ENCODE measurements at regions not wholly inside any gene's neighbourhood (a gene's known extent, or its start where the extent isn't known, plus 50 kb on each side); places are given as distances from the start of the nearest gene placed in this dataset.
"Not testable (repeated sequence)": the region's sequence is repeated elsewhere in the genome, so short reads cannot be mapped to it uniquely, and the experiment has no call there.

DNA sequence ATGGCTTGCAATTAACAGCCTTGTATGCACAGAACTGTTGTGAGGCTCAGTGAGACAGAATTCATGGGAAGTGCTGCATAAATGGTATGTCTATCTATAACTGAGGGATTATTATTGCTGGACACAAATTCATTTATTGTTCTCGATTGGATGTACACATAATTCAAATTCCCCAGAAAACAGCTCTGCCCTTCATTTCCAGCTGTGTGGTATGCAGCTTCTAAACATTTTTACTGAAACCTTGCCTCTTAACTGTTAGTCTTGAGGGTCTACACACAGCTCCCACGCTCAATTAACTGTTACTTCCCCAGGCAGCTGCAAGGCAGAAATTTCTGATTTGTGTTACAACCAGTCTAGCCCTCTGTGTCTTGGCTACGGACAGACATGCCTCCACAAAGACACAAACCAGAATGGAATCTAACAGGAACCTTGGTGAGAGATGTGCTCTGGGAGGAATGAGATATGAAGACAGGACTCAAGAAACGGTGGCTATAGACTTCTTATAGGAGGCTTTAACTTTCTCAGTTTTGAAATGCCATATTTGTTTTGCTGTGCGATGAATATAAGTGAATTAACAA lies 139.7 kb upstream of the TBL1XR1 start:
- DNase-seq = no peak
- intact Hi-C loops (cut with DNase I; ENCODE audit: low total_unique reads) = no loop called here
- peaks cover 32 to 34% of the 10 kb centered on the region in 2 donors for H3K4me1 ChIP-seq

GRCh38 chr3:177337541-177338331 lies 140.5 kb upstream of the TBL1XR1 start:
- Histone ChIP-seq H3K27ac (no peak overlapping the region), H3K9me3 (no peaks in the 10 kb centered on the region), H3K4me3 (no peak overlapping the region), H3K36me3 (no peaks in the 10 kb centered on the region), H3K4me1 (peaks cover 32 to 34% of the 10 kb centered on the region in 2 donors), H3K27me3 (no peaks in the 10 kb centered on the region)
- intact Hi-C loops (cut with DNase I; ENCODE audit: low total_unique reads) (no loop called here), in situ Hi-C loops (cut with MboI; ENCODE audit: low sequenced_read_pairs in 4 of 4) (no loop called here)
- no peak for TF ChIP-seq POLR2A (IDR thresholded peaks at IDR 0.05)
- no peak for TF ChIP-seq CTCF (IDR thresholded peaks at IDR 0.05 in 4 of 5, conservative IDR thresholded peaks at IDR 0.05 in 1 of 5)
- DNase-seq (no peak), ATAC-seq (no peak)

More for the DNA sequence above, 139.7 kb upstream of the TBL1XR1 start:
- in situ Hi-C loops (cut with MboI; ENCODE audit: low sequenced_read_pairs in 4 of 4) = no loop called here
- no peaks in the 10 kb centered on the region for H3K36me3 ChIP-seq
- no peak overlapping the region for H3K27ac ChIP-seq
- no peaks in the 10 kb centered on the region for H3K27me3 ChIP-seq
- no peak for ATAC-seq
- no peak overlapping the region for H3K4me3 ChIP-seq
- no peaks in the 10 kb centered on the region for H3K9me3 ChIP-seq
- TF ChIP-seq POLR2A (IDR thresholded peaks at IDR 0.05) = no peak
- TF ChIP-seq CTCF (IDR thresholded peaks at IDR 0.05 in 4 of 5, conservative IDR thresholded peaks at IDR 0.05 in 1 of 5) = no peak

DNA sequence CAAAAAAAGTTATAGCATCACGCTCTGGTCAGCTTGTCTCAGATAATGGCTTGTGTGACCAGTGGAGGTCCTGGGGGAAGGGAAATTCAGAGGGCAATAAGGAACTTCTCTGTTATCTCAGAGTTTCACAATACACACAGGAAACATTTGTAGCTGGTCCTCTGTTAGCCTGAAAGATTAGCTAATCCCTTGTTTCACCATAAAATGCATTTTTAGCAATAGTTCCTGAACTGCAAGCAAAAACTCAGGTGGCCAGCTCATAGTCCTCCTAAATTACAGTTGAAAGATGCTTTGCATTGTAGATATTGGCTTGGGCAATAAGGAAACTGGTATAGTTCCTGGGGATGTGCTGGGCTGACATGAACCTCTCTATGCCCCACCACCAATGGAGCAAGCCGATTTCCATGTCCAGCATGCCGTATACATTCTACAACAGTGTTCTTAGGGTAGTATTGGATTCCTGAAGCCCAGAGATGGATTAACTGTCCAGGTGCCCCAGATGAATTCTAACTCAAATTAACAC lies 141.5 kb upstream of the TBL1XR1 start:
- in situ Hi-C loops (cut with MboI; ENCODE audit: low sequenced_read_pairs in 4 of 4) = no loop called here
- peaks cover 22 to 24% of the 10 kb centered on the region in 2 donors for H3K4me1 ChIP-seq

DNA sequence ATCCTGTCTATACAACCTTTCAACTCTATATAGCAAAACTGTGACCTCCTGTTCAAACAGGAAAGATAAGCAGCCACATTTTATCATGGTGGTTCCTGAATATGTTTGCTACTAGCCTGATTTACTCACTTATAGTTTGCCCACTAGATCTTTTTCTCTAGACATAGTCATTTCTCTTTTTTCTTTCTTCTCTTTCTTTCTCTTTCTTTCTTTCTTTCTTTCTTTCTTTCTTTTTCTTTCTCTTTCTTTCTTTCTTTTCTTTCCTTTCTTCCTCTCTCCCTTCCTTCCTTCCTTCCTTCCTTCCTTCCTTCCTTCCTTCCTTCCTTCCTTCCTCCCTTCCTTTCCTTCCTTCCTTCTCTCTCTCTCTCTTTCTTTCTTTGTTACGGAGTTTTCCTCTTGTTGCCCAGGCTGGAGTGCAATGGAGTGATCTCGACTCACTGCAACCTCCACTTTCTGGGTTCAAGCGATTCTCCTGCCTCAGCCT lies 142.0 kb upstream of the TBL1XR1 start:
- H3K36me3 ChIP-seq; in situ Hi-C loops (cut with MboI; ENCODE audit: low sequenced_read_pairs in 4 of 4); H3K27ac ChIP-seq; intact Hi-C loops (cut with DNase I; ENCODE audit: low total_unique reads); ATAC-seq; H3K9me3 ChIP-seq; DNase-seq; H3K27me3 ChIP-seq; H3K4me3 ChIP-seq: not testable (repeated sequence)
- peaks cover 17 to 21% of the 10 kb centered on the region in 2 donors for H3K4me1 ChIP-seq

More for the DNA sequence above, 141.5 kb upstream of the TBL1XR1 start:
- intact Hi-C loops (cut with DNase I; ENCODE audit: low total_unique reads) = no loop called here
- TF ChIP-seq CTCF (IDR thresholded peaks at IDR 0.05 in 4 of 5, conservative IDR thresholded peaks at IDR 0.05 in 1 of 5) (no peak), POLR2A (IDR thresholded peaks at IDR 0.05) (no peak)
- ATAC-seq (no peak), DNase-seq (no peak)
- H3K4me3 ChIP-seq = no peak overlapping the region
- no peaks in the 10 kb centered on the region for H3K36me3 ChIP-seq
- H3K9me3 ChIP-seq = no peaks in the 10 kb centered on the region
- no peak overlapping the region for H3K27ac ChIP-seq
- H3K27me3 ChIP-seq = no peaks in the 10 kb centered on the region

GRCh38 chr3:177340243-177340830 lies 143.1 kb upstream of the TBL1XR1 start:
- no peak for TF ChIP-seq POLR2A (IDR thresholded peaks at IDR 0.05)
- no peak for TF ChIP-seq CTCF (IDR thresholded peaks at IDR 0.05 in 4 of 5, conservative IDR thresholded peaks at IDR 0.05 in 1 of 5)
- H3K36me3 ChIP-seq = no peaks in the 10 kb centered on the region
- in situ Hi-C loops (cut with MboI; ENCODE audit: low sequenced_read_pairs in 4 of 4) = no loop called here
- peaks cover 15 to 17% of the 10 kb centered on the region in 2 donors for H3K4me1 ChIP-seq
- no peaks in the 10 kb centered on the region for H3K27me3 ChIP-seq
- no peak for DNase-seq
- H3K4me3 ChIP-seq = no peak overlapping the region
- H3K27ac ChIP-seq = no peak overlapping the region
- intact Hi-C loops (cut with DNase I; ENCODE audit: low total_unique reads) = no loop called here
- no peaks in the 10 kb centered on the region for H3K9me3 ChIP-seq
- ATAC-seq = no peak
